ENCODE measurements at regions not wholly inside any gene's neighbourhood (a gene's known extent, or its start where the extent isn't known, plus 50 kb on each side); places are given as distances from the start of the nearest gene placed in this dataset.
"Not testable (repeated sequence)": the region's sequence is repeated elsewhere in the genome, so short reads cannot be mapped to it uniquely, and the experiment has no call there.

GRCh38 chr13:21263909-21264308 is 87.5 kb downstream of the MRPL57 start:
- not testable (repeated sequence) for DNase-seq

- DNase-seq: not testable (repeated sequence)
Observed at GRCh38 chr13:21268485-21268884, 92.0 kb downstream of the MRPL57 start.

- DNase-seq: not testable (repeated sequence)
Observed at GRCh38 chr13:21272439-21272838, 96.0 kb downstream of the MRPL57 start.

- DNase-seq: not testable (repeated sequence)
Observed at GRCh38 chr13:21274457-21274856, 98.0 kb downstream of the MRPL57 start.

DNA sequence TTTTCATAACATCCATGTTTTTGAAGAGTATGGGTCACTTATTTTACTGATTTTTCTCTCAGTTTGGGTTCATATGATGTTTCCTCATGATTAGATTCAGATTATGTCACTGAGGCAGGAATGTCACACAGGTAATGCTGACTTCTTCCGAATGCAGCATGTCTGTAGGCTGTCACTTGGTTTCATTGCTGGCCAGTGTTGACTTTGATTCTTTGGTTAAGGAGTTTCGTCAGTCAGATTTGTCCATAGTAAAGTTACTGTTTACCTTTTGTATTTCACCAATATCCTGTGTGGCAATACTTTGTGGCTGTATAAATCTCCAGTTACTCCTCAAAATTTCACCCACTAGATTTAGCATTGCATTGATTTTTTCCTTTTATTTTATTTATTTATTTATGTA is 105.6 kb downstream of the MRPL57 start:
- no peak for DNase-seq

- no peak for DNase-seq
Observed at GRCh38 chr13:21287331-21287907, 111.0 kb downstream of the MRPL57 start.

DNA sequence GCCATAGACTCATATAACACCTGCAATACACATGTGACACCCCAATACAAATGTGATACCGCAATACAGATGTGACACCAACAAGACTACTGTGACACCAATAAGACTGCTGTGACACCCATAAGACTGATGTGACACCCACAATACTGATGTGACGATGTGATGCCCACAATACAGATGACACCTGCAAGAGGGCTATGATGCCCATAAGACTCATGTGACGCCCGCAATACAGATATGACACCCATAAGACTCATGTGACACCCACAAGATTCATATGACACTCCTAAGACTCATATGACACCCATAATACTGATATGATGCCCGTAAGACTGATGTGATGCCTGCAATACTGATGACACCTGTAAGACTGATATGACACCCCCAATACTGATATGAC is 113.0 kb downstream of the MRPL57 start:
- no peak for DNase-seq

- DNase-seq: not testable (repeated sequence)
Observed at GRCh38 chr13:21290442-21291002, 114.1 kb downstream of the MRPL57 start.

- no peak for DNase-seq
Observed at GRCh38 chr13:21291840-21292239, 115.4 kb downstream of the MRPL57 start.

DNA sequence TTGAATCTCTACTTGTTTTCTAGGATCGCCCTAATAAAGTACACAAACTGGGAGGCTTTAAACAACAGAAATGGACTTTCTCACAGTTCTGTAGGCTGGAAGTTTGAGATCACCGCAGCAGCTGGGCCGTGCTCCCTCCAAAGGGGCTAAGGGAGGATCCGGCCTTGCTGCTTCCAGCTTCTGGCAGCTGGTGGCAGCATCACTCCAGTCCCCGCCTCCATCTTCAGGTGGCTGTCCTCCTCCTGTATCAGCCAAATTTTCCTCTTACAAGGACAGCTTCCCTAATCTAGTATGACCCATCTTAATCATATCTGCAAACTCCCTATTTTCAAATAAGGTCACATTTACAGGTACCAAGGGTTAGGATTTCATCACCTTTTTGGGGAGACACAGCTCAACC is 120.5 kb downstream of the MRPL57 start:
- peak; percentile 55 for DNase-seq

- peak; percentile 29 for DNase-seq
Observed at GRCh38 chr13:21297447-21297846, 121.0 kb downstream of the MRPL57 start.

GRCh38 chr13:21297914-21298831 is 121.7 kb downstream of the MRPL57 start:
- DNase-seq: peak; percentile 84

DNA sequence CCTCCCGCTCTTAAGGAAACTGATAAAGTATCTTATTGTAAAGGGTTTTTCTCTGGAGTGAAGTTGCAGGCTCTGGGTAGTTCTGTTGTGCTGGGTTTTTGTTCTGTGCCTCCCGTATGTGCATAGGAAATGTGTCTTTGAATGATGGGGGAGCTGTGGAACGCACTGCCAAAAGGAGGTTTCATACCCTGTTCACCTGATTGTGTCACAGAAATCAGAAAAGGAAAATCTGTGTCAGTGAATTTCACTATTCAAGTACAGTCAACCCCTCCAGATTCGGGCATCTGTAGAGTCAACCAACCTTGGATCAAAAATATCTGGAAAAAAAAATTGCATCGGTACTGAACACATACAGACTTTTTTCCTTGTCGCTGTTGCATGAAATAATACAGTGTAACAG is 127.8 kb downstream of the MRPL57 start:
- DNase-seq: no peak

DNA sequence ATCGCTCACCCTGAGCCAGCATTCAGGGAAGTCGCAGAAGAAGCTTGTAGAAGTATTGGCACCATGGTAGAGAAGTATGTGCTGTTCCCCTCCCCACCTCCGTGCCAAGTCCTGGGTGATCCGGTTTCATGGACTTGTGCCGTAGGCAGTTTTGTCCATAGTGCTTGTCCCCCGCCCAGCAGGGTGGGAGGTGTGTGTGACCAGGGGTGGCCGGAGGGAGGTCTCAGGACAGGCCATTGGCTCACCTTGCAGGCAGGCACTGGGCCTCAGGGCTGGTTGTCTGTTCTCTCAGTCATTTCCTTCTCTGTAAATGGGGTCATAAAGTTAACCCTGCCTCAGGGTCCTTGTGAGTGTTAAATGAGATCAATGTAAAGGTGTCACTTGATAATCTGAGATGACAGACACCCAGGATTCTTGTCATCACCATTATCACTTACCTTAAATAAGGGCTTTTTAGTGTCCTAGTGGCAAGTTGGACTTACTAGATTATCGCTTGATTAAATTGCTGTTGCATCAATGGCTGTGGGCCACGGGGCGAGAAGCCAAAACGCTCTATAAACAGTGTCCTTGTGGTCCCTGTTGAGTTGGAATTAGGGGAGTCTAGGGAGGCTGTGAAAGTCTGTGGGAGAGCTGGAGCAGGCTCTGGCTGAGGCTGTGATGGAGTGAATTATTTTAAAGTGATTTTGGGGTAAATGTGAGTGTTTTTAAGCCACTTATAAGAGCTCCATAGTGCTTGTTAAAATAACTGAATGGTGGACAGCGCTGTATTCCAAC is 130.0 kb downstream of the MRPL57 start:
- DNase-seq: not testable (repeated sequence)

DNA sequence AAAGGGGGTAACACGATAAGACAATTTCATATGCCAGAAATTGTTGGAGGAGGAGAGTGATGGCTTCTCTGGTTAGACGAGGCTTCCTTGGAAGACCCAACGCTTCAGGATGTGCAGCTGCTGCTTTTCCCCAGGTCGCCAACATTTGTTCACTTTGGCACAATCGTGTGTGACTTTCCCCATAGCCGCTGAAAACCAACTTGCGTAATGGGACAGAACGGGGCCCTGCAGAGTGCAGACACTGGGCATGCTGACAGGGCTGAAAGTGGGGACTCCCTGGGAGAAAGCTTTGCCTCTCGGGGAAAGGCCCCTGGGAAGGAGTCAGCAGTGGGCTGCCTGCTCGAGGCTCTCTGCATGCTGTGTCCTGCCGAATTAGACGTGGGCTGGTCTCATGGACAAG is 130.7 kb downstream of the MRPL57 start:
- DNase-seq: not testable (repeated sequence)

- no peak for DNase-seq
Observed at GRCh38 chr13:21308906-21309305, 132.4 kb downstream of the MRPL57 start.

DNA sequence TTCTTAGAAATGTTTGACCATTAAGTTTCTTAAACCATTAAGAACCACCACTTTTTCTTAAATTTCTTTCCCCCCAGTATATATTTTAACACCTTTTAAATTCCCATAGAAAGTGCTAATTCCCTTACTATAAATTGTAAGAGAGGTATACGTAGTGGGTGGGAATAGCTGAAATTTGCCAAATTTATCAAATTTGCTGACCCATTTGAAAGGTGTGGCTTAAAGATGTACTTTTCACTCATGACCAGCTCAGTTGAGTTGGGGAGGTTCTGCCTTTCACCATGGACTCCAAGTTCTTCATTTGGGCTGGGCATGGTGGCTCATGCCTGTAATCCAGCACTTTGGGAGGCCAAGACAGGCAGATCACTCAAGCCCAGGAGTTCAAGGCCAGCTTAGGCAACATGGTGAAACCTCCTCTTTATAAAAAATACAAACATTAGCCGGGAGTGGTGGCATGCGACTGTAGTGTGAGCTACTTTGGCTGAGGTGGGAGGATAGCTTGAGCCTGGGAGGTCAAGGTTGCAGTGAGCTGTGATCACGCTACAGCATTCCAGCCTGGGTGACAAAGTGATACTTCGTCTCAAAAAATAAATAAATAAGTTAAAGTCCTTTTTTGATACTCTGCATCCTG is 133.2 kb downstream of the MRPL57 start:
- DNase-seq: no peak

DNA sequence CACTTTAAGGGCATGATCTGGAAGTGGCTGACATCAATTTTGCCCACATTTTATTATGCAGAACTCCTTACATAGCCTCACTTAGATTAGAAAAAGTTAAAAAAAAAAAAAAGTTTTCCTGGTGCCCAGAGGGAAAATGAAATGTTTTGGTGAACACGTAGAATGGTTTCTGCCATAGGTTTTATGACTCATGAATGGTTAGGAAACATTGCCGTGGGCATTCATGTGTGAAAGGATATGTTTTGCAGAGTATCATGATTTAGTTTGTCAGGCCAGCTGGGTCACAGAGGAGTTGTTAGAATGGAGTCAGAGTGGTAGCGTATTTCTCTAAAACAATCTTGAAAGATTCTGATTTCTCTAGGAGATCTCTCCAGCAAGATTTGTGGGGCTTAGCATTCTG is 133.8 kb downstream of the MRPL57 start:
- DNase-seq: no peak

GRCh38 chr13:21314976-21315375 is 138.5 kb downstream of the MRPL57 start:
- not testable (repeated sequence) for DNase-seq

- DNase-seq: no peak
Observed at GRCh38 chr13:21316376-21316775, 139.9 kb downstream of the MRPL57 start.

DNA sequence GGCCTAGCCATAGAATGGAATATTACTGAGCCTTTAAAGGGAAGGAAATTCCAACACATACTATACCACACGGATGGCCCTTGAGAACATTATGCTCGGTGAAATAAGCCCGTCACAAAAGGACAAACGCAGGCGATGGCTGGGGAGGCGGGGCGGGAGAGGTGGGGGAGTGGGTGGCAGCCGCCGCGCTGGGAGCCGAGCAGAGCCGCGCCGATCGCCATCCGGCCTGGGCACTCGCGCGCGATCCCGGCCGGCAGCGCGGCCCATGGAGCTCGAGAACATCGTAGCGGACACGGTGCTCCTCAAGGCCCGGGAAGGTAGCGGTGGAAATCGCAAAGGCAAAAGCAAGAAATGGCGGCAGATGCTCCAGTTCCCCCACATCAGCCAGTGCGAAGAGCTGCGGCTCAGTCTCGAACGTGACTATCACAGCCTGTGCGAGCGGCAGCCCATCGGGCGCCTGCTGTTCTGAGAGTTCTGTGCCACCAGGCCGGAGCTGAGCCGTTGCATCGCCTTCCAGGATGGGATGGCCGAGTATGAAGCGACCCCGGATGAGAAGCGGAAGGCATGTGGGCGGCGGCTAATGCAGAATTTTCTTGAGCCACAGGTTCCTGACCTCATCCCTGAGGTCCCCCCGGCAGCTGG is 140.1 kb downstream of the ZDHHC20 start:
- DNase-seq: no peak
